GM20000 (cell line): ENCODE measurements at regions not wholly inside any gene's neighbourhood (a gene's known extent, or its start where the extent isn't known, plus 50 kb on each side); places are given as distances from the start of the nearest gene placed in this dataset.

Source experiments
- DNase-seq: peaks from one replicate; pipeline ENCODE4 v3.0.0; 2012; ENCODE audit warnings: low spot score
- CTCF ChIP-seq: IDR thresholded peaks from 2 replicates; pipeline ENCODE4 v1.5.1; 2012; ENCODE audit warnings: mild to moderate bottlenecking, control low read depth; ENCODE audit errors: extremely low read depth, missing control alignments

GRCh38 chr20:52619101-52619500 lies 353.1 kb upstream of the TSHZ2 start:
- no peak for DNase-seq
- no peak for TF ChIP-seq CTCF

- no peak for DNase-seq
- no peak for TF ChIP-seq CTCF
Measured at GRCh38 chr20:52616629-52617028, 355.5 kb upstream of the TSHZ2 start.

- no peak for DNase-seq
- TF ChIP-seq CTCF = no peak
Measured at GRCh38 chr20:52614051-52614863, 357.9 kb upstream of the TSHZ2 start.

GRCh38 chr20:52612046-52612632 lies 360.0 kb upstream of the TSHZ2 start:
- DNase-seq = no peak
- TF ChIP-seq CTCF = no peak

GRCh38 chr20:52610749-52611148 lies 361.4 kb upstream of the TSHZ2 start:
- DNase-seq = no peak
- TF ChIP-seq CTCF = no peak

- TF ChIP-seq CTCF = no peak
- DNase-seq = no peak
Measured at GRCh38 chr20:52601295-52601971, 370.7 kb upstream of the TSHZ2 start.

- TF ChIP-seq CTCF = no peak
- no peak for DNase-seq
Measured at GRCh38 chr20:52596256-52596655, 375.9 kb upstream of the TSHZ2 start.
